D721Med (cell line): ENCODE measurements at regions not wholly inside any gene's neighbourhood (a gene's known extent, or its start where the extent isn't known, plus 50 kb on each side); places are given as distances from the start of the nearest gene placed in this dataset.
"Not testable (repeated sequence)": the region's sequence is repeated elsewhere in the genome, so short reads cannot be mapped to it uniquely, and the experiment has no call there.

Source experiments
- DNase-seq: peaks from one replicate; pipeline ENCODE4 v3.0.0; 2011; ENCODE audit warnings: low spot score; ENCODE audit not compliant: insufficient read length
- FAIRE-seq: peaks from 2 replicates; lab custom pipeline; 2011; peaks lifted over from hg19 to GRCh38; lab: Jason Lieb, UNC
- TF ChIP-seq, protein P1 (sequence below): IDR thresholded peaks from 2 replicates; pipeline ENCODE4 v1.5.1; 2012; ENCODE audit warnings: mild to moderate bottlenecking, control low read depth; ENCODE audit not compliant: insufficient read depth; ENCODE audit errors: missing control alignments

DNA sequence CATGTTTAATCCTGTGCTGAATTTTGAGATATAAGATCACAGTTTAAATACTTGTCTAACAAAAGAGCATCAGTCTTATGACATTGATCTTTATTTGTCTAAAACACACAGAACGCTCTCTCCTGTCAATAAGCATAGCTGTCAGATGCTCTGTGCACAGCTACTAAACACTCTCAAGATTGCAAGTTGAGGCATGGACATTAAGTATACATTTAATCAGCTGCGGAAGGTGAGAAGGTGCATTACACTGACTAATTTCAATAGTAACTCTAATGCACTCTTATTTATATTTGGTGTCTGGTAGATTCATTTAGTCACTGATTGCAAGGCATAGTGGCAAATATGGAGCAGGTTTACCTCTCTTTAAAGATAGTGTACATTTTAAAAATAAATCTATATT lies 580.3 kb upstream of the NRP1 start:
- TF ChIP-seq, protein P1, sequence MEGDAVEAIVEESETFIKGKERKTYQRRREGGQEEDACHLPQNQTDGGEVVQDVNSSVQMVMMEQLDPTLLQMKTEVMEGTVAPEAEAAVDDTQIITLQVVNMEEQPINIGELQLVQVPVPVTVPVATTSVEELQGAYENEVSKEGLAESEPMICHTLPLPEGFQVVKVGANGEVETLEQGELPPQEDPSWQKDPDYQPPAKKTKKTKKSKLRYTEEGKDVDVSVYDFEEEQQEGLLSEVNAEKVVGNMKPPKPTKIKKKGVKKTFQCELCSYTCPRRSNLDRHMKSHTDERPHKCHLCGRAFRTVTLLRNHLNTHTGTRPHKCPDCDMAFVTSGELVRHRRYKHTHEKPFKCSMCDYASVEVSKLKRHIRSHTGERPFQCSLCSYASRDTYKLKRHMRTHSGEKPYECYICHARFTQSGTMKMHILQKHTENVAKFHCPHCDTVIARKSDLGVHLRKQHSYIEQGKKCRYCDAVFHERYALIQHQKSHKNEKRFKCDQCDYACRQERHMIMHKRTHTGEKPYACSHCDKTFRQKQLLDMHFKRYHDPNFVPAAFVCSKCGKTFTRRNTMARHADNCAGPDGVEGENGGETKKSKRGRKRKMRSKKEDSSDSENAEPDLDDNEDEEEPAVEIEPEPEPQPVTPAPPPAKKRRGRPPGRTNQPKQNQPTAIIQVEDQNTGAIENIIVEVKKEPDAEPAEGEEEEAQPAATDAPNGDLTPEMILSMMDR = no peak
- FAIRE-seq (no peak), DNase-seq (no peak)

DNA sequence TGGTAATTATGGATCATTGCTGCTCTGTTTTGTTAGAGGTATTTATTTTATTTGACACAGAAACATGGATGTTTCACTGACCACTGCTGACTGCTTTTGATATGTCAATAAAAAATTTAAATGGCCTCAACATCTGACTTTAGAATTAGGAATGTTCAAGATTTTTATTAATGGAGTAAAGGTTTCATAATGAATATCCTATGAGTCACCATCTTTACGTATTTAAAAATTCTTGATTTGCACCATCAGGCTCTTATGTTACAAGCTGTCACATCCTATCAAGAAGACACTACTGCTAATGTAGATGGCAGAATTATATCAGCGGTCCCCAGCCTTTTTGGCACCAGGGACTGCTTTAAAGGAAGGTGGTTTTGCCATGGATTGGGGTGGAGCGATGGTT lies 578.7 kb upstream of the NRP1 start:
- TF ChIP-seq, protein P1 = no peak
- no peak for FAIRE-seq
- DNase-seq = no peak

DNA sequence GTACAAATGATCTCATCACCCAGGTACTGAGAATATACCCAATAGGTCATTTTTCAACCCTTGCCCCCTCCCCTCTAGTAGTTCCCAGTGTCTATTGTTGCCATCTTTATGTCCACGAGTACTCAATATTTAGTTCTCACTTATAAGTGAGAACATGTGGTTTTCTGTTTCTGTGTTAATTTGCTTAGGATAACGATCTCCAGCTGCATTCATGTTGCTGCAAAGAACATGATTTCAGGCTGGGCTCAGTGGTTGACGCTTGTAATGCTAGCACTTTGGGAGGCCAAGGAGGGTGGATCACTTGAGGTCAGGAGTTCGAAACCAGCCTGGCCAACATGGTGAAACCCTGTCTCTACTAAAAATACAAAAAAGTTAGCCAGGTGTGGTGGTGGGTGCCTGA lies 575.0 kb upstream of the NRP1 start:
- not testable (repeated sequence) for FAIRE-seq, DNase-seq

DNA sequence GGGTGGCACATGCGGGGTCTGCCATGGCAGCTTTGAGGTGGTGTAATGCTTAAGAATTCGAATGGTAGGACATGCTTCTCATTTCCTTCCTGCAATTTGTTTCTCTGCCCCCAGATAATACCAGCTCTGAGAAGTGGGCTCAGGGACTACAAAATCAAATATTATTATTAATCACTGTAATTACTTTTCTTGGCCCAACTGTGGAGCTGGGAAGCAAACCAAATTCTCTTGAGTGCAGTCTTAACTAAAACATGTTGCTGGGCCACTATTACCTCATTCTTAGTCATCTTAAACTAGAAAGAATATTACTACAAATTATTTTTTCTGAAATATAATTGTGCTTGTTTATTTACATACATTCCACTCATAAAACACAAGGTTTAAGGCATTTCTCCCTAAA lies 566.7 kb upstream of the NRP1 start:
- TF ChIP-seq, protein P1 = no peak
- no peak for FAIRE-seq
- no peak for DNase-seq

DNA sequence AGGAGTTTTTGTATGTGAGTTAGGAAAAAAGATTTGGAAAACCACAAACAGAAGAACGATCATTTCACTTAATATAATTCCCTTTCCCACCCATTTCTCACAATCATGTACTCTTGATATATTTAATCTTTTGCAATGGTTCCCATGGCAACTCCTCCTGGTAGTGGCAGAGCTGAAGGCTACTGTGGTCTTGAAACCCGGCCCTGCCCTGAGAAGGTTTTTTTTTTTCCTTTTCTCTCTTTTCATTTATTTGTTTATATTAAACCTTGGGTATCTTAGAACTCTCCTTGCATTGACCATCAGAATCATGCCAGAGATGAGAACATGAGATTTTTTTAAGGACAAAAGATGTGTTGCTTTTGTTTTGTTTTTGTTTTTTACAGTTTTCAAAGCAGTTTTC lies 566.1 kb upstream of the NRP1 start:
- no peak for FAIRE-seq

DNA sequence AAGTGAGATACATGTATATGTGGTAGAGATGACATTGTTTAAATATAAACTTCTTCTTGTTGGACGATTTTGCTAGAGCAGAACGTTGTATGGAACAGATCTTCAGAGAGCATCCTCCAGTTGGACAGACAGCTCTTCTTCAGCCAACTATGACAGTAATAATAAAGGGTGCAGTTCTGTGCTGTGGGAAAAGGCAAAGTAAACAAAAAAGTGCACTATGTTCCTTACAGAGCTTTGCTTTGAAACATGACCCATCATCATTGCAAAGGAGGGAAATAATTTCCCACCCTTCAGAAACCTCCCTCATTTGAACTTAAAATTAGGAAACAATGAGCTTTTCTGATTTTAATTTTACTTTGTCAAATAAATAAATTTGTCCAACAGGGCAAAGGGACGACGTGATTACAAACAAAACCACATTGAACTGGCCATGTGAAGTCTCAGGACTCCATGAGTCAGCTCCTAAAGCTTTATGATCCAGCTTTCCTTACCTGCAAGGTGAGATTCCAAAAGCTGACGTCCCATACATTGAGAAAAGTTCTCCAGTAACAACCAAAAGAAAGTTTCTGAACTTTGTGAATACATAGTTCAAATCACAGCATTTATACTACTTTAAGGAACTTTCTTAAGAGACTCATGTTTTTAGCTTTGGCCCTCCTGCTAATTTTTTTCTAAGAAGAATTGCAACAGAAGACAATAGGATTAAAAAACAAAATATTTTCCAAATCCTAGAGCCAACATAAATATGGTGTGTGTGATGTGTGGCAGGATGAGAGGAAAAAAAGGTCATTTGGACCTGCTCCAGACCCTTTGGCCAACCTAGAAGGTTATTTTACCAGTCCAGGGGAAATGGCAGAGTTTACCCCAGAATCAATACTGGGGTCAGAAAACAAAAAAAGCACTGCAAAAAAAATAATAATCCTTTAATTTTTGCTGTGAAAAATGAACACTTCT lies 565.4 kb upstream of the NRP1 start:
- TF ChIP-seq, protein P1 = no peak
- no peak for FAIRE-seq
- no peak for DNase-seq

More for the DNA sequence above, 566.1 kb upstream of the NRP1 start:
- TF ChIP-seq, protein P1 = no peak
- no peak for DNase-seq

DNA sequence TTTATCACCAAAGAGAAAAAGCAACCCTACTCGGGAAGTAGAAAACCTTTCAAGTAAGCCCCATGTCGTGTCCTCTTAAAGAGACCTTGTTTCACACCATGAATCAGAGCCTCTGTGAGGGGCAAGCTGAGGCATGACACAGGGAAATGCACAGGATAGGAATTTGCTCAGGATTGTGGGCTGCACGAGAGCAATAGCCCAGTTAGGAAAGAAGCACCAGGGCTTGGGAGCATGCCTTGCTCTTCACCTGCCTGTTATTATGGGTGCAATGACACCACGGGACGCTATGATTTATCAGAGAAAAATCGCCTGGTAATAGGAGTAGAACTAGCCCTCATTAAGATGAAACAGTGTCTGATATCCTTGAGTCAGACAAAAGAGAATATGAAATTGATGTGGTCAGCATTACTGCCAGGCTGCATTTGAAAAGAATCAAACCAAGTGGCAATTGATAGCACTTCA lies 562.9 kb upstream of the NRP1 start:
- DNase-seq = no peak
- FAIRE-seq = no peak
- TF ChIP-seq, protein P1 = no peak
